Chondrocyte (in vitro differentiated cells): ENCODE measurements at regions not wholly inside any gene's neighbourhood (a gene's known extent, or its start where the extent isn't known, plus 50 kb on each side); places are given as distances from the start of the nearest gene placed in this dataset.

ENCODE experiments used
- DNase-seq: peaks from one replicate; pipeline ENCODE4 v3.0.0; 2021; ENCODE audit warnings: mixed read lengths, low spot score
- H3K27ac Mint-ChIP-seq: one replicate; pipeline ENCODE4 v1.8.0; 2021; ENCODE audit warnings: mild to moderate bottlenecking, moderate library complexity, mixed read lengths; ENCODE audit not compliant: unreplicated experiment
- H3K27me3 Mint-ChIP-seq: 2 replicates; pipeline ENCODE4 v1.8.0; 2021; ENCODE audit warnings: low read depth, mixed read lengths
- H3K36me3 Mint-ChIP-seq: 2 replicates; pipeline ENCODE4 v1.8.0; 2021; ENCODE audit warnings: low read depth, mixed read lengths
- H3K4me1 Mint-ChIP-seq: 2 replicates; pipeline ENCODE4 v1.8.0; 2021; ENCODE audit warnings: low read depth, mild to moderate bottlenecking, mixed read lengths
- H3K4me3 Mint-ChIP-seq: one replicate; pipeline ENCODE4 v1.8.0; 2021; ENCODE audit warnings: mild to moderate bottlenecking, moderate library complexity, mixed read lengths; ENCODE audit not compliant: unreplicated experiment
- H3K9me3 Mint-ChIP-seq: 2 replicates; pipeline ENCODE4 v1.8.0; 2021; ENCODE audit warnings: low read depth, mixed read lengths
- TF ChIP-seq, protein P1 (sequence below): fragments of 200-600 bp; sonication (generic); IDR thresholded peaks from 2 replicates; pipeline ENCODE4 v1.5.0; 2021; ENCODE audit warnings: antibody characterized with exemption, mild to moderate bottlenecking, moderate library complexity

- H3K4me3 Mint-ChIP-seq = no peak overlapping the region
- no peaks in the 10 kb centered on the region for H3K36me3 Mint-ChIP-seq
- TF ChIP-seq, protein P1, sequence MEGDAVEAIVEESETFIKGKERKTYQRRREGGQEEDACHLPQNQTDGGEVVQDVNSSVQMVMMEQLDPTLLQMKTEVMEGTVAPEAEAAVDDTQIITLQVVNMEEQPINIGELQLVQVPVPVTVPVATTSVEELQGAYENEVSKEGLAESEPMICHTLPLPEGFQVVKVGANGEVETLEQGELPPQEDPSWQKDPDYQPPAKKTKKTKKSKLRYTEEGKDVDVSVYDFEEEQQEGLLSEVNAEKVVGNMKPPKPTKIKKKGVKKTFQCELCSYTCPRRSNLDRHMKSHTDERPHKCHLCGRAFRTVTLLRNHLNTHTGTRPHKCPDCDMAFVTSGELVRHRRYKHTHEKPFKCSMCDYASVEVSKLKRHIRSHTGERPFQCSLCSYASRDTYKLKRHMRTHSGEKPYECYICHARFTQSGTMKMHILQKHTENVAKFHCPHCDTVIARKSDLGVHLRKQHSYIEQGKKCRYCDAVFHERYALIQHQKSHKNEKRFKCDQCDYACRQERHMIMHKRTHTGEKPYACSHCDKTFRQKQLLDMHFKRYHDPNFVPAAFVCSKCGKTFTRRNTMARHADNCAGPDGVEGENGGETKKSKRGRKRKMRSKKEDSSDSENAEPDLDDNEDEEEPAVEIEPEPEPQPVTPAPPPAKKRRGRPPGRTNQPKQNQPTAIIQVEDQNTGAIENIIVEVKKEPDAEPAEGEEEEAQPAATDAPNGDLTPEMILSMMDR = no peak
- H3K4me1 Mint-ChIP-seq = no peaks in the 10 kb centered on the region
- peaks cover 9% of the 10 kb centered on the region for H3K27me3 Mint-ChIP-seq
- H3K27ac Mint-ChIP-seq = no peak overlapping the region
- DNase-seq = no peak
- peaks cover 2% of the 10 kb centered on the region for H3K9me3 Mint-ChIP-seq
Observed at GRCh38 chr11:57081356-57081755, 92.6 kb downstream of the OR5AK2 start.

GRCh38 chr11:57082125-57082524 lies 93.4 kb downstream of the OR5AK2 start:
- Mint-ChIP-seq H3K27ac (no peak overlapping the region), H3K36me3 (no peaks in the 10 kb centered on the region), H3K27me3 (peaks cover 9% of the 10 kb centered on the region), H3K4me1 (no peaks in the 10 kb centered on the region), H3K9me3 (peaks cover 2% of the 10 kb centered on the region), H3K4me3 (no peak overlapping the region)
- no peak for DNase-seq
- TF ChIP-seq, protein P1 = no peak

DNA sequence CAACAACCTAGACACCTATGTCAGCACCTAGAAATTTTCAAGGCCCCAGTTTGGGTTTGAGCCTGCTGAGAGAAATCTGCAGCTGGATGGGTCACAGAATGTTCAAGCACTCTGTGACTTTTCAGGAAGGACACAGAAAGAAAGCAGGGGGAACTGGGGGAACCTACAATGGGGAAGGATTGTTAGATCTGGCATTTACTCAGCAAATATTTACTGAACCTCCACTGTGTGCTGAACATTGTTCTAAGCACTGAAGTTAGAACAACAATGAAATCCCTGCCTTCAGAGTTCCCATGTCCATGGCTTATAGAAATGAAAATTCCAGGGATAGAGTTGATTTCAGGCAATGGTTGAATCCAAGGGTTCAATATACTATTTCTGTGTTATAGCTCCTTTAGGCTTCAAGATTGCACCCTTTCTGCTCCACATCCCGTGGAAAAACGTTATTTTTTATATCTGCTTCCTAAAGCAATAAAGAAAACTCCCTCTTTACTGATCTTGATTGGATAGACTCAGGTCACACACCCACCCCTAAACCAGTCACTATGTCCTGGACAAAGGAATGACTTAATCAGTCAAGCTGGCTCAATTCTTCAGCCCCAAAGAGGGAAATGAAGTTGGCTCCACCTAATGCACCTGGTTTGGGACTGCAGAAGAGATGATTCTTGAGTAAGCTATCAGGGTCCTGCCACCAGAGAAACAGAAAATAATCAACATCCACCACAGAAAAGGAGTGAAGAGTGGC lies 95.1 kb downstream of the OR5AK2 start:
- H3K27me3 Mint-ChIP-seq = peaks cover 17% of the 10 kb centered on the region
- TF ChIP-seq, protein P1 = no peak
- DNase-seq = no peak
- no peak overlapping the region for H3K27ac Mint-ChIP-seq
- H3K4me1 Mint-ChIP-seq = no peaks in the 10 kb centered on the region
- no peak overlapping the region for H3K4me3 Mint-ChIP-seq
- peaks cover 2% of the 10 kb centered on the region for H3K9me3 Mint-ChIP-seq
- H3K36me3 Mint-ChIP-seq = no peaks in the 10 kb centered on the region

DNA sequence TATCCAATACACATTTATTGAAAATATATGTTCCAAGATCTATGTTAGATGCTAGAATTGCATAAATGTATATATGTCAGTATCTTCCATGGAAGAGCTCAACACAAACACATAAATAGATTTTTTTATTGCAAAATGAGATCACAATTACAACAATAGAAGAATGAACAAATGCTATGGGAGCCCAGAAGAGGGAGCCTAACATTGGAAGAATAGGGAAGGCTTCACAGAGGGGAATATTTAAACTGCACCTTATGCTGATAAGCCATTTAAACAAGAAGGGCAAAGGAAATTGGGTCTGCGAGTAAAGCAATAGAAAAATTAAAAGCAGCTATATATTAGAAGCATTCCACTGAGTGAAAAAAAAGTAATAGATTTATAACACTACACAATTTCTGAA lies 96.1 kb upstream of the LRRC55 start:
- peaks cover 16% of the 10 kb centered on the region for H3K27me3 Mint-ChIP-seq
- no peaks in the 10 kb centered on the region for H3K4me1 Mint-ChIP-seq
- H3K27ac Mint-ChIP-seq = no peak overlapping the region
- no peak for DNase-seq
- H3K4me3 Mint-ChIP-seq = no peak overlapping the region
- no peaks in the 10 kb centered on the region for H3K36me3 Mint-ChIP-seq
- no peaks in the 10 kb centered on the region for H3K9me3 Mint-ChIP-seq
- TF ChIP-seq, protein P1 = peak; percentile 47

DNA sequence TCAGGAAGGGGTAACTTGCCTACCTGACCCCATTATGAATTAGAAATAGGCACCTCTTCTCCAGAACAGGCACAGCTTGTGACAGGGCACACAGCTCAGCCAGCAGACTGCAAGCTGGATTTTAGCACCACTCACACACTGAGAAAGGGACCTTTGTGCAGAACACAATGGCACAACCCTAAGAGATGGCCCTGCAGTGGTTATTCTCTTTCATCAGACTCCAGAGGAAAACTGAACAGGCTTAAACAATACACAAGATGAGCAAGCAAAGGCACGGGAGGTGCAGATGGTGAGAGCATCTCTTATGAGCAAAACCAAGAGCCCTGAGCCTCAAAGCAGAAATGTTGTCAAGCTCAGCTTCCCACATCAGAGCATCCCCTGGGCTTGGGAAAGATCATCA lies 93.8 kb upstream of the LRRC55 start:
- H3K9me3 Mint-ChIP-seq = no peaks in the 10 kb centered on the region
- TF ChIP-seq, protein P1 = no peak
- H3K4me3 Mint-ChIP-seq = no peak overlapping the region
- H3K27me3 Mint-ChIP-seq = peaks cover 29% of the 10 kb centered on the region
- no peak for DNase-seq
- no peaks in the 10 kb centered on the region for H3K4me1 Mint-ChIP-seq
- H3K27ac Mint-ChIP-seq = no peak overlapping the region
- no peaks in the 10 kb centered on the region for H3K36me3 Mint-ChIP-seq
